HG03064 (cell line): ENCODE measurements at regions not wholly inside any gene's neighbourhood (a gene's known extent, or its start where the extent isn't known, plus 50 kb on each side); places are given as distances from the start of the nearest gene placed in this dataset.

ENCODE experiments used
- ATAC-seq: cut with Tn5 transposase; IDR thresholded peaks from one replicate; pipeline ENCODE4 v1.9.1; 2021; ENCODE audit warnings: low read depth; ENCODE audit not compliant: unreplicated experiment

DNA sequence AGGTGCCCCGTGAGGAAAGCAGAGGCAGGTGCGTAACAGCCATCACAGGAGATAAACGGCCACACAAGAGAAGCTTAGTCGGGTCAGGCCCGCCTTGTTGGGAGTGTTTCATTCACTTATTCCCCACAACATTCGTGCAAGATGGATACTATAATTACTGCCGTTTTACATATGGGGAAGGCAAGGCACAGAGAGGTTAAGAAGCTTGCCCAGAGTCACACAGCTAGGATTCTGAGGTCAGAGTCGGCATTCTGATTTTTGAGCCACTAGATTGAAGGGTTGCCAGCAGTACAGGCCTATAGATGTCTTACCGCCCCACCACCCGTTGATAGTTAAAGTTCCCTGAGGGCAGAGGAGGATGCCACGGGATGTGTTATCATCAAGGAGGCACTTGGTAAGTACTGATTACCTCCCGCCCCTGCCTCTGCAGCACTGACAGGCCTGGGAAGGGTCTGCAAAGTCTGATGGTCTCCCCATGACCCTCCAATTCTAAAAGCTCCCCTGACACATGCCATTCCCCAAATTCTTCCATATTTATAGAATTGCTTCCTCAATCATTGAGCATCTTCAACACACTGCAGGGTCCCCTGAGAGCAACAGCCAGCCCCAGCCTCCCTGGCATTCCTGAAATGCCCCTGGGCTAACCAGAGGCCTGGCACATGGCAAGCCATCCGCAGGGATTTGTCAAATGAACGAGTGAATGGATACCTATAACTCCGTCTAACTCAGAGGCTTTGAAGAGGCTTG is 74.7 kb upstream of the CLDN14 start:
- no peak for ATAC-seq

DNA sequence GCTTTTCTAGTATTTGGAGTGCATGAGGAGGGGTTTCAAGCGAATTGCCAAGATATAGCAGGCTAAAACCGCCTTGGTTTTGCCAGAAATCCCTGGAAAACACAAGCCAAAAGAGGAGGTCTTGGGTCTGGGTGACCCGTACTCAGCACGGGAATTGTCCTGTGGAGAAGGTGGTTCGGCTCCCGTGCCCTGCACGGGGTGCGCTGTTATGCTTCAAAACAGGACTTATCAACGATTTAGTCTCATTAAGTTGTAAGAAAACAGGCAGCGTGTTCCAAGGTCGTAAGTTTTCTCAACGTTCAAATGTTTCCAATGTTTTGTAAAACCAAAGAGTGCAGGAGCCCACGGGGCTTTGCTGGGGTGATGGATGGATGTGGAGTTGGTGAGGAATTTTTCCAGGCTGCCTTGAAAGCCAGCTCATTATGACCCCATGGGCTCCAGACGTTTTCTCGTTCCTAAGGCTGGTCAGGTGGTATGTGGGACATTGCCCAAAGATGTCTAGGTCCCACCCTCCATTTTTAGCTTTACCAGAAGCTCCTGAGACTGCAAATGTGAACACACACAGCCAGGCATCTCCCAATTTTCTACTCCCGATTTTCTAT is 75.4 kb upstream of the CLDN14 start:
- ATAC-seq, result no peak

DNA sequence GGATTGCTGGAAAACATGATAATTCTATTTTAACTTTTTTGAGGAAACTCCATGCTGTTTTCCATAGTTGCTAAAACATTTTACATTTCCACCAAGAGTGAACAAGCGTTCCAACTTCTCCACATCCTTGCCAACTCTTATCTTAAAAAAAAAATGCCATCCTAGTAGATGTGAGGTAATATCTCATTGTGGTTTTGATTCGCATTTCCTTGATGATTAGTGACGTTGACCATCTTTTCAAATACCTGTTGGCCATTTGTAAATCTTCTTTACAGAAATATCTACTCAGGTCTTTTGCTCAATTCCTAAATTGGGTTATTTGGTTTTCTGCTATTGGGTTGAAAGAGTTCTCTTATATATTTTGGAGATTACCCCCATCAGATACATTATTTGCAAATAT is 77.4 kb upstream of the CLDN14 start:
- ATAC-seq, result no peak

DNA sequence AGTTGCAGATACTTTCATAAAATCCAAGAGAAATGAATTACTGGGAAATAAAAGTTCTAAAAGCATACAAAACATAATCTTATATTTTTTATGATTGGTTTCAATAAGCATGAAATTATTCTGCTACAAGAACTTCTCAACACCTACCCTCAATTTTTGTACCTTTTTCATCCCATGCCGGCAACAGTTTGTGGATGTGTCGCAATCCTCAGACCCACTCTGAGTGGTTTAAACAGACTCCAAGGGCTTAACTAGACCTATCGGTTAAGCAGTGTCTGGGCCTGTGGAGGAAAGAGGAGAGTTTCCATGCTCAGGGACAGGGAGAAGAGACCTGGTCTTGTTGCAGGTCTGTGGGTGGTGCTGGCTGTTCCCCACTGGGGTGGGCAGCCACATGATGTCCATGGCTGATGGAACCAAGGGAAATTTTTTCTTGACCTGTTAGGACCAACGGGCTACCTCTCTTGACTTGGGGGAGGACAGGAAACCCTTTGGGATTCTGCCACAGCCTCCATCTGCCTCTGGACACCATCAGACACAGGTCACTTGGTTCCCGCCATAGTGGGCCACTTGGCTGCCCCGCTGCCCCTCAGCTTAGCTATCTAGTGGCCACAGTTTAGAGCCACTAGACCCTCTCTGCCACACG is 81.1 kb upstream of the CLDN14 start:
- no peak for ATAC-seq

DNA sequence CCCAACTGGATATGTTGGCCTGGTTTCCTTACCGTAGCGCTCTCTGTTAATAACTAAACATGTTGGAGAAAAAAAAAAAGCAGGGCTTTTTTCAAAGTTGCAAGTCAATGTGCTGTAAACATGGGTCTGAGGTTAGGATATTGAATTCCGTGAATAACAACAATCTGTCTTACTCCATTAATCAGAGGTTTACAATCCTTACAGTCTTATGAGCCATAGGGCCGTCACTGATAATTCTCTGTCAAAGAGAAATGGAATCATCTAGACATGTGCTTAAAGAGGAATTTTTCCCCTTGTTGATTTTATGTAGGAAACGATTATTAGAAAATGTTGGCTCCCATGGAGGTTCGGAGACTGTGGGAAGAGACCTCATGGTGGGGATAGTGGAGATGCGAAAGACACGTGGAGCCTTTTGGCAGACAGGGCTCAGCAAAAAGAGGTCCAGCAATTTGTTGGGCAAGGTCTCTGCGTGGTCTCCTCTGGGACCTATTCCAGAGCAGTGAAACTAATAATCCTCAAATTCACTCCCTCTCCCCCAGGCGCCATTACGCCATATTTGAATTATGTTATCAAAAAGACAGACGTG is 83.5 kb upstream of the CLDN14 start:
- ATAC-seq, result no peak

DNA sequence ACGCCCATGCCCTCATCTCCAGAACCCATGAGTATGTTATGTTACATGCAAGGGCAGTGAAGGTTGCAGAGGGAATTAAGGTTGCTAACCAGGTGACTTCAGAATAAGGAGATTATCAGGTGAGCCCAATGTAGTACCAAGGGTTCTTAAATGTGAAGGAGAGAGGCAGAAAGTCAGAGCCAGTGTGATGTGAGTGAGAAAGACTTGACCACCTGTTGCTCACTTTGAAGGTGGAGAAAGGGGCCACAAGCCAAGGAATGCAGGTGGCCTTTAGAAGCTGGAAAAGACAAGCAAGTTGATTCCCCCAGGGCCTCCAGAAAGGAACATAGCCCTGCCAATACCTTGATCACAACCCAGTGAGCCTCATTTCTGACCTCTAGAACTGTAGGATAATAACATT is 84.7 kb upstream of the CLDN14 start:
- ATAC-seq, result no peak

DNA sequence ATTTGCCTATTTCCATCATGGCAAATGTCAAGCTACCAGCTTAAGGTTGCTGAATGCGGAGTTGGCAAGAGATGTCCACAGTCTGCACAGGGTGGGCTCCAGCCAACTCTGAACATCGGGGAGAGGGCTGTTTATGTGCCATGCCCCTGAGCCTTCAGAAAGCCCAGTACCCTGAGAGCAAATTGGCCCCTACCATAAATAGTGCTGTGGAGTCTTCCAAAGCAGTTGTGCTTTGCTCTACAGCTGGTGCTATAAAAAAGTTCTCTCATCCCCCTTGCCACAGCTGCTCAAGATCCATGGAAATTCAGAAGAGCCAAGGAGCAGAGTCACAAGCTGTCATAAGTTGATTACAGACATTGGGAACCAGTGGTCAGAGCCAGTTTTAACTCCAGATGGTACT is 85.6 kb upstream of the CLDN14 start:
- no peak for ATAC-seq

DNA sequence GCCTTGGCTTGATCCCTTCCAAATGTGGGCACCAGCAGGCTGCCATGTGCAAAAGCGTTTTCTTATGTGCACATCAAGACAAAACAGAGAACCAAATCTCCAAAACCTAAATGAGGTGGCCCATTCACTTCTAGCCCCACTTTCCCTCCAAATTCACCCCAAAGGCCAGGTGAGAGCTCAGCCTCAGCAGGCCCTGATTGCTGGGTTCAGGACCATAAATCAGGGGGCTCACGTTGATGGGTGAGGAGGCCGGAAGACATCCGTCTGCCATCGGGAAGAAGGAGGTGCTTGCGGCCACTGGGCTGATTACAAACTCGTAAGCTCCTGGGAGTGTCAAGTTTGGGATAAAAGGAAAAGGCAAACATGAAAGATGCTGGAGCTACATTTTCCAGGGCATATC is 86.7 kb upstream of the CLDN14 start:
- no peak for ATAC-seq

DNA sequence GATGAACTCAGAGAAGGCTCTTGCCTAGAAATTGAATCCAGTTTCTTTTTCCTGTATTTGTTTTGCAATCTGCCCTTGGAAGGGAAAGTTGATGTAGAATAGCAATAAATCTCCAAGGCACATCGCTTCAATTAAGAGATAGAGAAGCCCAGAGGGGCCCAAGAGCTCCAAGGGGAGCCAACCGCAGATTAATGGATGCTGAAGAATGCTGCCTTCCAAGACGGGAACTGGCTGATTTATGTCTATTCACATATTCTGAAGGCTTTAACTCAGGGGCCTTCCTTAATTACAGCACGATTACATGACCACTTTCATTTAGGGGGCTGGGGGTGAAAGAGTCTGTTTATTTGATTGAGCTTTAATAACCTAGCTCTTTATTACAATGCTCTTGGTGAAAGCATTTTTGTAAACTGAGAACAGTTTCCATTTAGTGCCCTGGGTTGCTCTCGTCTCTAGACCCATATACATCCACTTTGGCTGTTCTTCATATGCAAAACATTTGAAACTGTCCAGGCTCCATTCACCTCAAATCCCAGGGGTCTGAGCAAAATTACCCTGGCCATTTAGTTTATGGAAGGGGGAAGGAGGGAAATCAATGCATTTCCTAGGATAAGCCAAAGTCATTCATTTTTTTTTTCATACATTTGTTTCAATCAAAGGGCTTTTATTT is 87.4 kb upstream of the CLDN14 start:
- ATAC-seq, result no peak

DNA sequence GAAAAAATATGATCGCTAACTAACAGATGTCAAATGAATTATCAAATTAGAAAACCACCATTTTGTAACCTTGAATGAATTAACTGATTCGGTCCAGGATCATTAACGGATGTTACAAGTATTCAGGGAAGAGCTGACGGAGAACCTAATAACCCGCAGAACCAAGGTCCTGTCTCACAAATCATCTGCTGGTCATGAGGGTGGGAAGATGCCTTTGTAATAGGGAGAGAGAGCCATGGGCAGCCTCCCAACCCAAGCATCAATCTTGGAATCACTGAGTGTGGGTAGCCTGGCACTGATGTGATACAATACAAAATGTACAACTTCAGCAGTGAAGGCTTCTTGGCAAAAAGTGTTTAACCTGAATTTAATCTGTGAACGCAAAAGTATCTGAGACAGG is 89.6 kb upstream of the CLDN14 start:
- ATAC-seq, result no peak

DNA sequence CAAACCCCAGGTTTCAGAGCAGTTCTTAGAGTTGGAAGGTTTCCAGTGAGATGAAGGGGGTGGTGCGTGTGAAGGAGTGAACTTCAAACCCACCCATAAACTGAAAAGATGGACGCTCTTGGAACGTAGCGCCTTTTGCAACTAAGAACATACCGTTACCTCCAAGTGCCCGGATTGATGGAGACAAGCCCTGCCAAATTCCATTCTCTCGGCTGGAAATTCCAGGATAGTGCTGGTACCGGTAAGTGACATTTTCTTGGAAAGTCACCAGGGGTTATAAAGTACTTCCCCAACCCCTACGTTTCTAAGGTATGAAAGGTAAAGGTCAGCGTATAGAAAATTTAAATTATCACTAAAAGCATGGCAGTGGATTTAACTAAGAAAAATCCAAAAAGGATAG is 91.6 kb upstream of the CLDN14 start:
- no peak for ATAC-seq

DNA sequence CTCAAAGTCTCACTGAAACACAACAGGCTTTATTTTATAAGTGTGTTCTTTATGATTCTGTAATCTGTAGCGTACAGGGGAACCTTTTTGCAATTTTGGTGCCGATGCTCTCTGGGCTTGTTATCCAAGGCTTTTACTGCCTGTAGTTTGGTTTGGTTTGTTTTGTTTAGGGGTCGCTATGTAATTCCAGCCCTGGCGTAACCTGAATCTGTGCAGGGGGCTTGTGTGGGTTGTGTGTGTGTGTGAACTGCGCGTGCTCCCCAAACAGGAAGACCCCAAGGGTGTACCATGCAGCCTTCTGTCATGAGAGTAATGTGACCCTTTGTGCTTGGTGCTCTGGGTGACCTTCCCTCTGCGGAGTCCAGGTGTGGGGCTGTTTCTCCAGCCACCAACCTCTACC is 92.1 kb upstream of the CLDN14 start:
- no peak for ATAC-seq

DNA sequence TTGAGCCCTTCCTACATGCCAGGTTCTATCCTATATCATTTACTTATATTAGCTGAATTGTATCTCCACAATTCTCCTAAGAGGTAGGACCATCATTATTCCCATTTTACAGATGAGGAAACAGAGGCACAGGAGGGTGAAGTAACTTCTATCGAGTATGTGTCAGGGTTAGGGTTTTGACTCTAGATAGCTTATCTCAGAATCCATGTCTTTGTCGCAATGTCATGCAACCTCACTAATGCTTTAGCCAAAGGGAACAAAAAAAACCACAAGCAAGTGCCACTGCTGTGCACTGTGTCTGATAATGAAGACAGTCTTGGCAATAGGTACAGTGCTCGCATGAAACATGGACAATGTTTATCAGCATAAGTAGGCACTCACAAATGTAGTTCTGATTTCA is 95.4 kb upstream of the CLDN14 start:
- ATAC-seq, result no peak

DNA sequence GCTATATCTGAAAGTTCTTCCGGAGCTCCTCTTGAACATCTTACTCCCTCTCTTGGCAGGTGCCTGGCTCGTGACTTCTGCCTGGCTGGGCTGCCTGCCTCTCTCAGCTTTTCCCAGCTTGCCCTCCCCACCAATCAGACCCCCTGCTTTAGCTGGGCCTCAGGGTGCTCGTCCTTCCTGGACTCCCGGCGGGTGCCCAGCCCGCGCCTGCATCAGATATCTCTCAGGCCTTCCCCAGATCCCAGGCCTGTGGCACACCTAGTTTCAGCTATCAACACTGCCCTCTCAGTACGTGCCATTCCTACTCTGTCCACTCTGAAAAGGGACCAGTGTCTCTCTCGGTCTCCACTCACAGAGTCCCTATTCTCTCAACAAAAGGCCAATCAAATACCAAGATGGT is 96.5 kb upstream of the CLDN14 start:
- ATAC-seq, result no peak

DNA sequence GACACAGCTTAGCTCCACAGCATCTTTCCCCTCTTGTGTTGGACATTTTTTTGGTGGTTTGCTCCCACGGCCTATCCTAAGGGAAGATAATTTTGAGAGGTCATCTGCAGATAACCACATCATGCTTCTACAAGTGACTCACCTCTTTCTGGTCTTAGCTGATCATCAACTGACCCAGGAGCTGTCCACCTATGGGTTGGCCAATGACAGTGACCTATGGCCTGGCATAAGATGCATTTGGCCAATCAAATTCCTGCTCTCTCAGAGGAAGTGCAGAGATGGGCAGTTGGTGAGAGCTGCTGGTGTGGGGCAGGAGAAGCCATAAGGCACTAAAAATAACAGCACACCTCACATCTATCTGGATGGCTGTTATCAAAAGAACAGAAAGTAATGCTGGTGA is 100.0 kb upstream of the CLDN14 start:
- no peak for ATAC-seq

DNA sequence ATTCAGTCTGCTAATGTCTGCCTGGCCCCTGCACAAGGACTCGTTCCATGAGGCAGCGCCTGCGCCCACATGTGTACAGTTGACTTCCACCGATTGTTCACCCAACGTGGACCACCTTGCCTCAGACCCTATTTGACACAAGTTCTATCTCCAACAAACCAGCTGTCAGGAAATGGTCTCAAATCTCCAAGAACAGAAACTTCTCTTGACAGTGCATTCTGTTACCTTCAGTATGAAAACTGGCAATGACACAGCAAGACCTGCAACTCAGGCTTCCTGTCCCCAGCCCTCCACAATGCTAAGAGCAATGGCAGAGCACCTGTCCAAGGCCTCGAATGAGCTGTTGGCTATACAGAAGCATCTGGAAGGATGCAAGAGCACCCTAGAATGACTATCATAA is 102.3 kb upstream of the CLDN14 start:
- ATAC-seq, result no peak

DNA sequence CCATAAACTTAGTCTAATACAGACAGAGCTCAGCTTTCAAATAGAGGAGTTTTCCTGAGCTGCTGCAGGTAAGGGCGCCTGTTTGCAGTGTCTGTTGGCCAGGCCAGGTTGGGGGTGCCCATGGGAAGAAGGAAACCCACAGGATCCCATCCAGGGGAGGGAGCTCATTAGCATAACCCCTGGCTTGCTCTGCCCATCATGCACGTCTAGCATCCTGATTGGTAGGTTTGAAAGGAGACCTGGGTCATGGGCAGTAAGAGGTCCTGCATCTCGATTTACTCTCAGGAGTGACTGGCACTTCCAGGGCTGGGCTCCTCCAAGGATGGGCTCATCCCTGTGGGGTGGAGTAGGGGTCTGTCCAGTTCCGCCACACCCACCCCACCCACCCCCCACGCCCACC is 103.7 kb upstream of the CLDN14 start:
- ATAC-seq, result no peak

DNA sequence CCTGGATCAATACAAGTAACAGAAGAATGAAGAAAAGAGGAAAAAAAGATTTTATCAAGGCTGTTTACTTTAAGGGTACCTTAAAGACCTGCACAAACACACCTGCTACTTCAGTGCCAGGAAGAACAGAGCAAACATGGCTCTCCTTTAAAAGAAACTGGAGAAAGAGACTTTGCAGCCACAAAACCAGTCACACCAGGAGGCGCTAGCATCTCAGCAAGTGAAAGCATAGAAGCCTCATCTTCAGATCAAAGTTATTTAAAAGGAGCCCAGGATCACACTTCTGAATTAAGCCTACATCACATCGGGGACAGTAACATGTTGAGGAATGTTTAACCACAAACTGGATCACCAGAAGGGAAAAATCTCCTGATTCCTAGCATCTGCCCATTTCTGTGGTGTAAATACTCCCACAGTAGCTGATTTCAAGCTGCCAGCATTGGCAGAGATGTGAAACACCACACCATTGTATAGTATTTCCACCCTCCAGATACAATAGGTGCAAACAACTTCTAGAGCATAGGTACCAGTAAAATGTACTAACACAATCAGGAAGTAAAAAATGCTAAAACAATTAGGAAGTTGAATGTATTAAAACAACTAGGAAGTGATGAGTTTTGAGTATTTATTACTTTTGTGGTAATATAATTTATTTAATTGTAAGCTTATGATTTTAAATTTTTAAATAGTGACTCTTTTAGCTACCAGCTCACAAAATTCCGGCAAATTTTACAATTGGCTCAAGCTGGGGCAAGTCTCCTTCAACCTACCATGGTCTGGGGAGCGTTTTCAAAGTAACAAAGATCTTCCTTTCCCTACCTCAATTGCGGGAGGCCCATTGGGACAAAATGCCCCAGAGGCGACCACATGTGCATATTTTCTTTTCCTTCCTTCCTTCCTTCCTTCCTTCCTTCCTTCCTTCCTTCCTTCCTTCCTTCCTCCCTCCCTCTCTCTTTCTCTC is 105.3 kb upstream of the CLDN14 start:
- no peak for ATAC-seq

DNA sequence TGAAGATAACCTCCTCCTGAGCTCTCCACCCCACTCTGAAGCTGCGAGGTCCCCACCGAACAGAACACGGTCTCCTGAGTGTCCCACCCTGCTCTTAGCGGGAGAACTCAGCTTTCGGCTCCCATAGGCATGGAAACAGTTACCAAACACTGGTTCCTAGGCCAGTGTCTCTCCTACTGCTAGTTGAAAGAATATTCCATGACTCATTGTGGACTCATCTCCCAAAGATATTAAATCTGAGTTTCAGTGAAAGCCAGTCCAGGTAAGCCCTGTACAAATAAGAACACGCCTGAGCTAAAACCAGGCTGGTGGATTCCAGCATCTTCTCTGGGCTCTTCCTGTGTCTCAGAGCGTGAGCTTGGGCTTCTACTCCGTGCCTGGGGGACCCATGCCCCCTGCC is 107.5 kb upstream of the CLDN14 start:
- ATAC-seq, result no peak

DNA sequence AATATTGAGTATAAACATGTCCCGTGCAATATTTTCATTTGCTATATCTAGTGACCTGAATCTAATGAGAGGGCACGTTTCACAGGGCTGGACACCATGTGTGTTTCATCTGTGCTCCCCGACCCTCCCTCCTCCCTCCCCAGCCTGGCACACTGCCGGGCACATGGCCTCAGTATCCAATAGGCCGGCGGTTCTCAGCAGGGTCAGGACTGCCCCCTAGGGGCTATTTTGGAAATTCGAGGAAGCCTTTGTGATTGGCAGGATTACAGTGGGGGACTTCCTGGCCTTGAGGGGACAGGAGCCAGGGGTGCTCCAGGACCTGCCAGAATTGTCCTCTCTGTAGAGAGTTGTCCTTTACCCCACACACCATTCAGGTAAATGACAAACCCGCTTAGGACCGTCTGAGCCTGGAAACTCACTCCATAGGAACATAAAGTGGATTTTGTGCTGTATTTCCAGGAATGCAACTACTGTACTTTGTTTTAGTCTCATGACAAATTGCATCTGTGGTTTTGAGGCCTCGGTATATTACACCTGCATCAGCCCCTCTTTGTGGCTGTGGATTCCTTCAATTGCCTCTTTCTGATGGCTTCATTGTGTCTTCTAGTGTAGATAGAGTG is 109.5 kb upstream of the SIM2 start:
- no peak for ATAC-seq
